GM19025 (cell line): ENCODE measurements at regions not wholly inside any gene's neighbourhood (a gene's known extent, or its start where the extent isn't known, plus 50 kb on each side); places are given as distances from the start of the nearest gene placed in this dataset.
"Not testable (repeated sequence)": the region's sequence is repeated elsewhere in the genome, so short reads cannot be mapped to it uniquely, and the experiment has no call there.

Source experiments
- ATAC-seq: cut with Tn5 transposase; IDR thresholded peaks from one replicate; pipeline ENCODE4 v1.9.1; 2021; ENCODE audit warnings: mild to moderate bottlenecking, low read depth, moderate library complexity; ENCODE audit not compliant: unreplicated experiment

GRCh38 chr6:134447423-134447822 lies 129.5 kb upstream of the SGK1 start:
- ATAC-seq = no peak

- no peak for ATAC-seq
Measured at GRCh38 chr6:134446896-134447295, 129.0 kb upstream of the SGK1 start.

GRCh38 chr6:134446218-134446848 lies 128.4 kb upstream of the SGK1 start:
- no peak for ATAC-seq

GRCh38 chr6:134443009-134443408 lies 125.1 kb upstream of the SGK1 start:
- no peak for ATAC-seq

GRCh38 chr6:134442073-134442472 lies 124.2 kb upstream of the SGK1 start:
- no peak for ATAC-seq

GRCh38 chr6:134438837-134439236 lies 120.9 kb upstream of the SGK1 start:
- ATAC-seq = no peak

GRCh38 chr6:134437376-134437775 lies 119.5 kb upstream of the SGK1 start:
- ATAC-seq = no peak

- ATAC-seq = no peak
Measured at GRCh38 chr6:134436950-134437349, 119.0 kb upstream of the SGK1 start.

GRCh38 chr6:134436281-134436815 lies 118.4 kb upstream of the SGK1 start:
- peak; percentile 80 for ATAC-seq

- no peak for ATAC-seq
Measured at GRCh38 chr6:134435814-134436280, 117.9 kb upstream of the SGK1 start.

- no peak for ATAC-seq
Measured at GRCh38 chr6:134434019-134434942, 116.4 kb upstream of the SGK1 start.

GRCh38 chr6:134432036-134432435 lies 114.1 kb upstream of the SGK1 start:
- ATAC-seq = no peak

GRCh38 chr6:134431421-134431859 lies 113.5 kb upstream of the SGK1 start:
- ATAC-seq = no peak

- ATAC-seq = no peak
Measured at GRCh38 chr6:134429861-134430380, 112.0 kb upstream of the SGK1 start.

- ATAC-seq = no peak
Measured at GRCh38 chr6:134427721-134428120, 109.8 kb upstream of the SGK1 start.

GRCh38 chr6:134426623-134427022 lies 108.7 kb upstream of the SGK1 start:
- ATAC-seq = no peak

- not testable (repeated sequence) for ATAC-seq
Measured at GRCh38 chr6:134425917-134426316, 108.0 kb upstream of the SGK1 start.

GRCh38 chr6:134425513-134425912 lies 107.6 kb upstream of the SGK1 start:
- ATAC-seq = no peak

GRCh38 chr6:134424798-134425170 lies 106.9 kb upstream of the SGK1 start:
- no peak for ATAC-seq

- no peak for ATAC-seq
Measured at GRCh38 chr6:134424165-134424797, 106.4 kb upstream of the SGK1 start.
